ENCODE measurements at regions not wholly inside any gene's neighbourhood (a gene's known extent, or its start where the extent isn't known, plus 50 kb on each side); places are given as distances from the start of the nearest gene placed in this dataset.

DNA sequence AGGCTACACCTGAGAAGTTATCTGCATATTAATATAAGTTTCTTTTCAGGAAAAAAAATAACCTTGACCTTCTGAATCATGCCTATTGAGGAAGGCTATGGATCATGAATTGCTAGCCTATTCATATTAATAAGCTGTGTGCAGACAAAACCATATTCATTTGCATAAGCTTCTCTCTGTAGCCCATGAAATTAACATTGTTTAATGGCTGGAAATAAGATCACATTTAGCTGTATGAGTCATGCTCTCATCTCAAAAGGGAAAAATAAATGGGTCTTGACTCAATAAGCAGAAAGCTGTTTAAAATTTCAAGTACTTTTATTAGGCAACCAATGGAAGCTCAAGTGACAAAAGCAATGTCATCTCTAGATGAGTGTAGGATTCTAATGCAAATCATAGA, 330.0 kb upstream of the DEPDC1 start:
- TF ChIP-seq, protein P1, sequence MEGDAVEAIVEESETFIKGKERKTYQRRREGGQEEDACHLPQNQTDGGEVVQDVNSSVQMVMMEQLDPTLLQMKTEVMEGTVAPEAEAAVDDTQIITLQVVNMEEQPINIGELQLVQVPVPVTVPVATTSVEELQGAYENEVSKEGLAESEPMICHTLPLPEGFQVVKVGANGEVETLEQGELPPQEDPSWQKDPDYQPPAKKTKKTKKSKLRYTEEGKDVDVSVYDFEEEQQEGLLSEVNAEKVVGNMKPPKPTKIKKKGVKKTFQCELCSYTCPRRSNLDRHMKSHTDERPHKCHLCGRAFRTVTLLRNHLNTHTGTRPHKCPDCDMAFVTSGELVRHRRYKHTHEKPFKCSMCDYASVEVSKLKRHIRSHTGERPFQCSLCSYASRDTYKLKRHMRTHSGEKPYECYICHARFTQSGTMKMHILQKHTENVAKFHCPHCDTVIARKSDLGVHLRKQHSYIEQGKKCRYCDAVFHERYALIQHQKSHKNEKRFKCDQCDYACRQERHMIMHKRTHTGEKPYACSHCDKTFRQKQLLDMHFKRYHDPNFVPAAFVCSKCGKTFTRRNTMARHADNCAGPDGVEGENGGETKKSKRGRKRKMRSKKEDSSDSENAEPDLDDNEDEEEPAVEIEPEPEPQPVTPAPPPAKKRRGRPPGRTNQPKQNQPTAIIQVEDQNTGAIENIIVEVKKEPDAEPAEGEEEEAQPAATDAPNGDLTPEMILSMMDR (IDR thresholded peaks at IDR 0.05): no peak
- H3K27ac ChIP-seq: no peak overlapping the region
- H3K9me3 ChIP-seq: peaks cover 11% of the 10 kb centered on the region
- H3K4me1 ChIP-seq: no peaks in the 10 kb centered on the region
- no peak for ATAC-seq
- no peak for DNase-seq
- H3K36me3 ChIP-seq (ENCODE audit: insufficient read depth in 1 of 2, low read depth in 1 of 2): no peaks in the 10 kb centered on the region
- no peak overlapping the region for H3K4me3 ChIP-seq
- H3K27me3 ChIP-seq (ENCODE audit: insufficient read depth in 3 of 3, low read length in 2 of 3): no peaks in the 10 kb centered on the region
- intact Hi-C loops (cut with DNase I): no loop called here

DNA sequence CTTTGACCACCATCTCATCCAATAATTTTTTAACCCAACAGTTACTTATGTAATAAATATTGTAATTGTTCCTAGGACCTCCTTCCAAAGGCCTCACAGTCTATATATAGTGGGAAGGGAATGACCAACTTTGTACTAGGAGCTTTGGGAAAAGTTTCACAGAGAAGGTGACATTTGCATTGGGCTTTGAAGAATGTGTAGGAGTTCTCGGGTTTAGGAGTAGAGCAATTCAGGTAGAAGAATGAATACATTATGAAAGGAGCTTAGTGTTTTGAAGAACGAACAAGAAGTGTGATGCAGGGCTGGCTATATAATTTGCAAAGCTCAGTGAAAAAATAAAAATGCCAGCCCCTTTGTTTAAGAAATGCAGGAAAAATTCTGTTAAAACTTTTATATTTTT, 330.4 kb upstream of the DEPDC1 start:
- intact Hi-C loops (cut with DNase I): no loop called here
- WGBS, 3 donors: 86 to 92% (median 88%) methylated on average over 2 of the region's 2 CpGs

DNA sequence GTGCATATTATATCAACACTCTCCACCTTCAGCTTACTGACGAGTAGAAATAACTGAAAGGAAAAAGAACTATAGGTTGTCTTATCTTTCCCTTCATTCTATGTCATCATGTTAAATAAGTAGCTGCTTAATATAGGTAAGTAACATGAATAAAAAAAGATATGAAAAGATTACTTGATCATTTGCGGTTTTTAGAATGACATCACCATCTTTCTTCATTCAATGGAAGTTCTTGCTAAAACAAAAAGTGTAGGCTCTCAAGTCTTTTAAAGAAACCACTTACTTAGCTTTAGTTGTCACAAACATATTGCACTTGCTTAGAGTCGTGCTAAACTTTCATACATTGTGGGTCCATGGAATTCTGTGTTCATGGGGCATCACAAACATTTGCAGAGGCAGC, 331.1 kb upstream of the DEPDC1 start:
- Histone ChIP-seq H3K27me3 (ENCODE audit: insufficient read depth in 3 of 3, low read length in 2 of 3) (no peaks in the 10 kb centered on the region), H3K4me3 (no peak overlapping the region), H3K36me3 (ENCODE audit: insufficient read depth in 1 of 2, low read depth in 1 of 2) (no peaks in the 10 kb centered on the region), H3K27ac (no peak overlapping the region), H3K4me1 (no peaks in the 10 kb centered on the region), H3K9me3 (peaks cover 11% of the 10 kb centered on the region)
- TF ChIP-seq, protein P1 (IDR thresholded peaks at IDR 0.05): no peak
- 74 to 79% (median 77%) methylated on average over 3 of the region's 3 CpGs for WGBS, 3 donors
- DNase-seq (no peak), ATAC-seq (no peak)
- intact Hi-C loops (cut with DNase I): no loop called here

More for the DNA sequence above, 330.4 kb upstream of the DEPDC1 start:
- Histone ChIP-seq H3K9me3 (peaks cover 11% of the 10 kb centered on the region), H3K27me3 (ENCODE audit: insufficient read depth in 3 of 3, low read length in 2 of 3) (no peaks in the 10 kb centered on the region), H3K4me1 (no peaks in the 10 kb centered on the region), H3K36me3 (ENCODE audit: insufficient read depth in 1 of 2, low read depth in 1 of 2) (no peaks in the 10 kb centered on the region), H3K27ac (no peak overlapping the region), H3K4me3 (no peak overlapping the region)
- TF ChIP-seq, protein P1 (IDR thresholded peaks at IDR 0.05): no peak
- DNase-seq (no peak), ATAC-seq (no peak)

DNA sequence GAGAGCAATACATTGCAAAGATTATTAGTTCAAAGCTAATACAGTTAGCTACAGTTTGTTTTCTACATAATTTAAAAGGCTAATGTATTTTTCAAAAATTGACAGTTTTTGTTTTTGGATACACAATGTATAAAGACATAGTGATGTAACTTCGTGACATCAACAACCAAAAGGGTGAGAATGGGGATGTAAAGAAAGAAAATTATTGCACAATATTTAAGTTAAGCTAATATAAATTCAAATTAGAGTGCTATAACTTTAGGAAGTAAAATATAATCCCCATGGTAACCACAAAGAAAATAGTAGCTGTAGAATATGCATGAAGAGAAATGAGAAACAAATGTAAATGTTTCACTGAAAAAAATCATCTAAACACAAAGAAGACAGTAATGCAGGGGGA, 334.4 kb upstream of the DEPDC1 start:
- WGBS, 3 donors: 0% methylated on average over 1 of the region's 1 CpG

DNA sequence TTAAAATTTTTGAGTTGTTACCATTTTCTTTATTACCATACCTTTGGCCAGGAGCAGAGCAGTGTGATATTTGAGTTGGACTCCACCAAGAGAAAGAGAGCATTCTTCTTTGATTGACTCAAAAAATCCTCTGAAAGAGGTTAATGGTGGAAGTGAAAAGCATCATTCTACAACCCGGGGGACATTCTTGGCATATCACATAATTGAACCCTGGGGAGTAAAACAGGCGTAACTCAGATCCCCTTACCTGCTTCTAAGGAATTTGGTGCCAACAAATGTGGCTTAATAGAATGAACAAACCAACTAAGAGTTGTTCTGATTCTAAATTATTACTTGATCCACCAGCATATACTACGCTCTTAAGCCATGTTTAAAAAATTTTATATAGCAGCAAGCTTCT, 351.1 kb upstream of the DEPDC1 start:
- intact Hi-C loops (cut with DNase I): no loop called here
- ATAC-seq: no peak

More for the DNA sequence above, 334.4 kb upstream of the DEPDC1 start:
- Histone ChIP-seq H3K9me3 (peaks cover 11% of the 10 kb centered on the region), H3K36me3 (ENCODE audit: insufficient read depth in 1 of 2, low read depth in 1 of 2) (no peaks in the 10 kb centered on the region), H3K27ac (no peak overlapping the region), H3K4me3 (no peak overlapping the region), H3K27me3 (ENCODE audit: insufficient read depth in 3 of 3, low read length in 2 of 3) (no peaks in the 10 kb centered on the region), H3K4me1 (no peaks in the 10 kb centered on the region)
- DNase-seq (no peak), ATAC-seq (no peak)
- TF ChIP-seq, protein P1 (IDR thresholded peaks at IDR 0.05): no peak
- intact Hi-C loops (cut with DNase I): no loop called here

More for the DNA sequence above, 351.1 kb upstream of the DEPDC1 start:
- no peak overlapping the region for H3K27ac ChIP-seq
- no peak for DNase-seq
- no peaks in the 10 kb centered on the region for H3K4me1 ChIP-seq
- WGBS, 3 donors: 43 to 52% (median 46%) methylated on average over 3 of the region's 3 CpGs
- no peak overlapping the region for H3K4me3 ChIP-seq
- TF ChIP-seq, protein P1 (IDR thresholded peaks at IDR 0.05): no peak
- no peaks in the 10 kb centered on the region for H3K36me3 ChIP-seq (ENCODE audit: insufficient read depth in 1 of 2, low read depth in 1 of 2)
- H3K27me3 ChIP-seq (ENCODE audit: insufficient read depth in 3 of 3, low read length in 2 of 3): no peaks in the 10 kb centered on the region
- H3K9me3 ChIP-seq: no peaks in the 10 kb centered on the region

Data from psoas muscle (tissue), 7 donors.